GM23248 (cell line): ENCODE measurements at regions not wholly inside any gene's neighbourhood (a gene's known extent, or its start where the extent isn't known, plus 50 kb on each side); places are given as distances from the start of the nearest gene placed in this dataset.

ENCODE experiments used
- DNase-seq: peaks from one replicate; pipeline ENCODE4 v3.0.0-alpha.2; 2015
- H2AFZ ChIP-seq: fragments of 200-600 bp; sonication (generic); 2 replicates; pipeline ENCODE4 v1.6.1; 2016; ENCODE audit warnings: antibody characterized with exemption
- H3F3A ChIP-seq: fragments of 200-600 bp; sonication (generic); 2 replicates; pipeline ENCODE4 v1.6.1; 2016; ENCODE audit warnings: mild to moderate bottlenecking, antibody characterized with exemption, mixed run types; ENCODE audit not compliant: insufficient read depth
- H3K27ac ChIP-seq: fragments of 200-600 bp; sonication (generic); 2 replicates; pipeline ENCODE4 v1.5.1; 2016; ENCODE audit warnings: mild to moderate bottlenecking
- H3K27me3 ChIP-seq: fragments of 200-600 bp; sonication (generic); replicated peaks from 2 replicates; pipeline ENCODE4 v1.6.1; 2016; ENCODE audit warnings: mild to moderate bottlenecking; ENCODE audit not compliant: insufficient read depth
- H3K36me3 ChIP-seq: fragments of 200-600 bp; sonication (generic); 2 replicates; pipeline ENCODE4 v1.6.1; 2016; ENCODE audit warnings: low read depth, mild to moderate bottlenecking
- H3K4me1 ChIP-seq: fragments of 200-600 bp; sonication (generic); 2 replicates; pipeline ENCODE4 v1.6.1; 2016; ENCODE audit warnings: mild to moderate bottlenecking; ENCODE audit not compliant: insufficient read depth
- H3K4me2 ChIP-seq: fragments of 200-600 bp; sonication (generic); one replicate; pipeline ENCODE4 v1.6.1; 2016; ENCODE audit warnings: mild to moderate bottlenecking; ENCODE audit not compliant: unreplicated experiment
- H3K4me3 ChIP-seq: fragments of 200-600 bp; sonication (generic); 2 replicates; pipeline ENCODE4 v1.5.1; 2016; ENCODE audit warnings: mild to moderate bottlenecking
- H3K79me2 ChIP-seq: fragments of 200-600 bp; sonication (generic); 2 replicates; pipeline ENCODE4 v1.6.1; 2016; ENCODE audit warnings: mild to moderate bottlenecking; ENCODE audit not compliant: insufficient read depth
- H3K9ac ChIP-seq: fragments of 200-600 bp; sonication (generic); 2 replicates; pipeline ENCODE4 v1.6.1; 2016; ENCODE audit warnings: mild to moderate bottlenecking
- H3K9me2 ChIP-seq: fragments of 200-600 bp; sonication (generic); 2 replicates; pipeline ENCODE4 v1.6.1; 2016; ENCODE audit warnings: mixed run types, mild to moderate bottlenecking, moderate library complexity; ENCODE audit not compliant: insufficient read depth
- H3K9me3 ChIP-seq: fragments of 200-600 bp; sonication (generic); one replicate; pipeline ENCODE4 v1.6.1; 2017; ENCODE audit warnings: low read depth
- H4K20me1 ChIP-seq: fragments of 200-600 bp; sonication (generic); 2 replicates; pipeline ENCODE4 v1.6.0; 2016; ENCODE audit not compliant: insufficient read depth
- EZH2 ChIP-seq: fragments of 200-600 bp; sonication (generic); IDR thresholded peaks from 2 replicates; pipeline ENCODE4 v1.6.1; 2018; ENCODE audit warnings: antibody characterized with exemption, mild to moderate bottlenecking; ENCODE audit not compliant: insufficient read depth, poor library complexity, severe bottlenecking
- EZH2phosphoT487 ChIP-seq: fragments of 200-600 bp; sonication (generic); IDR thresholded peaks from 2 replicates; pipeline ENCODE4 v1.6.1; 2018; ENCODE audit warnings: antibody characterized with exemption, moderate library complexity, mild to moderate bottlenecking, low read depth; ENCODE audit not compliant: insufficient read depth
- WGBS, 2 experiments: methylation state at CpG; one replicate each; pipeline ENCODE4 v1.1.6; 2015 to 2017; ENCODE audit warnings: low lambda C conversion rate in 2 of 2, low coverage in 1 of 2; ENCODE audit errors: missing lambda C conversion rate in 2 of 2; 5-methylcytosine and 5-hydroxymethylcytosine counted together
- in situ Hi-C: fragments of 300-500 bp; cut with MboI; formaldehyde crosslinking; loops from 2 replicates; pipeline ENCODE4 v1.15.0; 2020

GRCh38 chrX:69088171-69088938, 76.9 kb downstream of the PJA1 start:
- Histone ChIP-seq H3K4me1 (no peaks in the 10 kb centered on the region), H2AFZ (no peak overlapping the region), H3K36me3 (no peaks in the 10 kb centered on the region), H3K79me2 (no peaks in the 10 kb centered on the region), H3K4me3 (no peak overlapping the region), H3K27me3 (no peaks in the 10 kb centered on the region), H3F3A (no peaks in the 10 kb centered on the region), H3K9ac (no peak overlapping the region), H3K4me2 (no peak overlapping the region), H3K9me2 (no peaks in the 10 kb centered on the region), H3K9me3 (no peaks in the 10 kb centered on the region), H3K27ac (no peak overlapping the region), H4K20me1 (no peaks in the 10 kb centered on the region)
- WGBS, 2 experiments = 32 to 38% methylated on average over 4 to 7 of the region's 12 CpGs
- in situ Hi-C loops = no loop called here
- DNase-seq = peak; percentile 20
- no peak for TF ChIP-seq EZH2phosphoT487
- no peak for TF ChIP-seq EZH2

DNA sequence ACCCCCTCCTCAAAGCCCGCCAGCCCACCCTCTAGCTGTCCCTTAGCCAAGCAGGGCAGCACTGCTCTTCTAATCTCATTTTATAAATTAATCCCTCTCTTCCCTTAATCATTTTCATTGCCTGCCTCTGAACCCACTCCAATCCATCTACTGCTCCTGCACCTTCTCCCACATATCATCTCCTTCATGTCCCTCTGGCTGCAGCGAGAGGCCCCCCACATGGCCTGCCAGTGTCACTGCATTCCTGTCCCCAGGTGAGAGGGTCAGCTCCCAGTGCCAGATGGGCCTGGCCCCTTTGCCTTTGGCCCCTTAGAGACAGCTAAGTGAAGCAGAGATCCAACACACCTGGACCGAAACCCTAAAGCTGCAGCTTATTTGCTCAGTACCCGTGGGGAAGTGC, 79.4 kb downstream of the PJA1 start:
- H3K9me2 ChIP-seq = no peaks in the 10 kb centered on the region
- H3K4me1 ChIP-seq = no peaks in the 10 kb centered on the region
- in situ Hi-C loops = no loop called here
- H3K79me2 ChIP-seq = no peaks in the 10 kb centered on the region
- no peak overlapping the region for H3K27ac ChIP-seq
- no peaks in the 10 kb centered on the region for H3K27me3 ChIP-seq
- no peak for DNase-seq
- no peak overlapping the region for H3K9ac ChIP-seq
- no peaks in the 10 kb centered on the region for H3F3A ChIP-seq
- no peak overlapping the region for H3K4me3 ChIP-seq
- H3K9me3 ChIP-seq = no peaks in the 10 kb centered on the region
- H4K20me1 ChIP-seq = no peaks in the 10 kb centered on the region
- TF ChIP-seq EZH2 = no peak
- TF ChIP-seq EZH2phosphoT487 = no peak
- WGBS, 2 experiments = 20 to 36% methylated on average over 1 to 4 of the region's 4 CpGs
- H3K36me3 ChIP-seq = no peaks in the 10 kb centered on the region
- H2AFZ ChIP-seq = no peak overlapping the region
- H3K4me2 ChIP-seq = no peak overlapping the region

- Histone ChIP-seq H3K27ac (no peak overlapping the region), H3K9me2 (no peaks in the 10 kb centered on the region), H3K79me2 (no peaks in the 10 kb centered on the region), H4K20me1 (no peaks in the 10 kb centered on the region), H3F3A (no peaks in the 10 kb centered on the region), H3K9ac (no peak overlapping the region), H2AFZ (no peak overlapping the region), H3K27me3 (no peaks in the 10 kb centered on the region), H3K4me3 (no peak overlapping the region), H3K9me3 (no peaks in the 10 kb centered on the region), H3K36me3 (no peaks in the 10 kb centered on the region), H3K4me2 (no peak overlapping the region), H3K4me1 (no peaks in the 10 kb centered on the region)
- whole genome bisulfite sequencing, 2 experiments = 75 to 86% methylated on average over 1 of the region's 1 CpG
- TF ChIP-seq EZH2 = no peak
- TF ChIP-seq EZH2phosphoT487 = no peak
- DNase-seq = no peak
- in situ Hi-C loops = no loop called here
These were observed 80.1 kb downstream of the PJA1 start for GRCh38 chrX:69085151-69085550.

DNA sequence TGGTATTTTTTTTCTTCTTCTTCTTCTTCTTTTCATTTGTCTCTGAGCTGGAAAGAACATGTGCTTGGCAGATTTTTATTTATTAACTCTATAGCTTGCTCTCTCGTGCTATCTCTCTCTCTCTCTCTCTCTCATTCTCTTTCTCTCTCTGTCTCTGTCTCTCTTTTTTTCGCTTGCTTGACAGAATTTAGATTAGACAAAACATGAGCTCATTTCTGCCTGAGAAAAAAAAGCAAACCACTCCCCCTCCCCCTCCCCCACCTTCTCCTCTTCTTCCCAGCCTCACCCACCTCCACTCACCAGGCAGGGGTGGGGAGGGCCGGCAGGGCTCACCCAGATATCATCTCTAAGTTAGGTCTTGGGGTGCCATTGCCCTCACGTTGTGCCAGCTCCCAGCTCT, 81.5 kb downstream of the PJA1 start:
- no peak overlapping the region for H3K9ac ChIP-seq
- H3K79me2 ChIP-seq = no peaks in the 10 kb centered on the region
- no peaks in the 10 kb centered on the region for H3K36me3 ChIP-seq
- no peak overlapping the region for H3K4me3 ChIP-seq
- H3F3A ChIP-seq = no peaks in the 10 kb centered on the region
- no peak for TF ChIP-seq EZH2
- TF ChIP-seq EZH2phosphoT487 = no peak
- H3K9me3 ChIP-seq = no peaks in the 10 kb centered on the region
- WGBS, 2 experiments = 51 to 60% methylated on average over 3 to 4 of the region's 4 CpGs
- H3K4me2 ChIP-seq = no peak overlapping the region
- no peaks in the 10 kb centered on the region for H3K9me2 ChIP-seq
- H3K4me1 ChIP-seq = no peaks in the 10 kb centered on the region
- no peak overlapping the region for H3K27ac ChIP-seq
- H3K27me3 ChIP-seq = no peaks in the 10 kb centered on the region
- no peaks in the 10 kb centered on the region for H4K20me1 ChIP-seq
- in situ Hi-C loops = no loop called here
- no peak for DNase-seq
- H2AFZ ChIP-seq = no peak overlapping the region
